ENCODE measurements at regions not wholly inside any gene's neighbourhood (a gene's known extent, or its start where the extent isn't known, plus 50 kb on each side); places are given as distances from the start of the nearest gene placed in this dataset.

DNA sequence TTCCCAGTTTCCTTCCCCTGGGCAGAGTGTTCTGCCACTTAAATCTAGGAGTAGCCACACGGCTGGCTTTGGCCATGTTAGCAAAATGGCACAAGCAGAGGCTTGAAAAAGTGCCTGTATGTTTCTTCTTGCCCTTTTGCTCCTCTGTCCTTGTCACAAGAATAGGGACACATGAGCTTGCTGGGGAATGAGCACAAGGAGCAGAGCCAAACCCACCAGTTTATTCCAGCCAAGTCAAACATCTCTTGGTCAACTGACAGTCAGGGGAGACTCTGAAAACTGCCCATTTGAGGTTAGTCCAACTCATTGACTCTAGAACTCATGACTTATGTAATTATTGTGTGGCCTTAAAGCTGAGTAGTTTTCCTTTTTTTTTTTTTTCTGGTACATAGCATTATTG lies 739.7 kb upstream of the FZD8 start:
- DNase-seq (ENCODE audit: low read depth in 3 of 3), result no peak

DNA sequence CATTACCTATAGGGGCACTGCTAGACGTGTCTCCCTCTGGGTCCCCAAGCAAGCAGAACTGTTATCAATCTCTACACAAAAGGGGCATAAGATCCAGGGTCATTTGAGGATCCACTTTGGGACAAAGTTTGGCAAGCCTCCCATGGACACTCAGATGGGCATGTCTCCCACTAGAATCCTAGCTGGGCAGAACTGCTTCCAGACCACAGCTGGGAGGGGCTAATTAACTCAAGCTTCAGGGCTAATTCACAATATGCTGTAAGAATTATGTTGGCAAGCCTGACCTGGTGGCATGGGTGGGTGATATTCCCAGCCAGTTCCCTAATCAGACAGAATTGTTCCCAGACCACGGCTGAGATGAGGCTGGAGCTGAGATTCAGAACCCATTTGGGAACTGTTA lies 738.4 kb upstream of the FZD8 start:
- no peak for DNase-seq (ENCODE audit: low read depth in 3 of 3)

DNA sequence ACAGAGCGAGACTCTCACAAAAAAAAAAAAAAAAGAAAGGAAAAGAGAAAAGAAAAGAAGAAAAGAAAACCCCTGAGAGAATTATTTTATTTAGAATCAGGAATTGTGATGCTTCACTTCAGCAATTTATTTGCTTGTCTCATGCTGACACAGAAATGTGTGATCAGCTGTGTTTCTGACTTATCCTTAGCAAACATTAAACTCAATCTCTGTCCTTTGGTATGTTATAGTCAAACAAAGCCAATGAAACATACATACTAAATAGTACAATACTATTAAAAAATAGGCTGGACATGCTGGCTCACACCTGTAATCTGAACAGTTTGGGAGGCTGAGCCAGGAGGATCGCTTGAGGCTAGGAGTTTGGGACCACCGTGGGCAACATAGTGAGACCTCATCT lies 733.0 kb upstream of the FZD8 start:
- DNase-seq (ENCODE audit: low read depth in 3 of 3), result no peak

DNA sequence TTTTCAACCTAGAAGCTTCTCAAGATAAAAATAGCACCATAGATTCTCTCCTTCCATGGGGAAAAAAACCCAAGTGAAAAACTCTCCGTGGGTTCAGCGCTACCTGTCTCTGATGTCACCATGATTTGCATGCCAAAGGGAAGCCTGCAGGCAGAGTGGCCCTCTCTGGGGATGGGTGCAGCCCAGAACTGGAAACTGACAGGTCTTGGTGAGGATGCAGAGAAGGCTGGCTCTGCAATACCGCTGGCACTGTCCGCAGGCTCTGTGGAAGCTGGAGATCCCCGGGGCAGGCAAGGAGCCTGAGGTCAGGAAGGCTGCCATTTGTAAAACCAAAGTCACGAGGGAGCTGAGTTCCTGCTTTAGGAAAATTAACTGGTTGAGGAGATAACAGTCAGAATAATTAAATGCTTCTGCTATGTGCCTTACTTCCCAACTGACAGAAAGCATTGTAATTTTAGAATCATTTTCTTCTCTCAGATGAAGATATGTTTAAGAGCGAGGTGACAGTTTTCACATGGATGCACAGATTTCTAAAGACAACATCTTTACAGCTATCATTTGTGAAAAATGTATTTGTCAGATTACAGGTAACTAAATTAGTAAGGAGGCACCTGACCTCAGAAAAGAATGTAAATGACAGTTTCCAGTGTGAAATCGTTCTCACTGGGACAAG lies 731.5 kb upstream of the FZD8 start:
- DNase-seq (ENCODE audit: low read depth in 3 of 3), result no peak

DNA sequence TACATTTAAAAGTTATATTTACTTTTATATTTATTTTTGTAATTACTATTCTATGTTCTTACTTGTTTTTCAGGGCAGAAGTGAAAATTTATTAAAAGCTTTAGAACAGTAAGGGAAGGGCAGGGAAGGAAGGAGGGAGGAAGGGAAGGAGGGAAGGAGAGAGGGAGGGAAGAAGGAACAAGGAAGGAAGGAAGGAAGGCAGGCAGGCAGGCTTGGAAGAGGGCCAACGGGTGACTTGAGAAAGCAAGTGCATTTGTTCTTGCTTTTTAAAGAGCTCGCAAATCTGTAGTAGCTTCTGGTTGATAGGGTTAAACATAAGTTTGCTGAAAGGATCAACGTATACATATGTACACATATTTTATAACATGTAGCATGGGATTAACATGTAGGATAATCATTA lies 725.3 kb upstream of the FZD8 start:
- DNase-seq (ENCODE audit: low read depth in 3 of 3), result no peak

DNA sequence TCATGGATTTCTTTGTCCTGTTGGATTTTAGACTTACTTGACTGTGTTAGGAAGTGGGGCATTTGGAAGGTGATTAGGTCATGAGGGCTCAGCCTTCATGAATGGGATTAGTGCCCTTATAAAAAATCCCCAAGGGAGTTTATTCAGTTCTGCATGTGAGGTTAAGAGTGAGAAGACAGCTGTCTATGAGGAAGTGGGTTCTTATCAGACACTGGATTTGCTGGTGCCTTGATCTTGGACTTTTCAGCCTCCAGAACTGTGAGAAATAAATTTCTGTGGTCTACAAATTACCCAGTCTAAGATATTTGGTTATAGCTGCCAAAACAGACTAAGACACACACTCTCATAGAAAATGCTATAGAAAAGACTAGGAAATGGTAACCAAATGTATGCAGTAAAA lies 724.7 kb upstream of the FZD8 start:
- no peak for DNase-seq (ENCODE audit: low read depth in 3 of 3)

DNA sequence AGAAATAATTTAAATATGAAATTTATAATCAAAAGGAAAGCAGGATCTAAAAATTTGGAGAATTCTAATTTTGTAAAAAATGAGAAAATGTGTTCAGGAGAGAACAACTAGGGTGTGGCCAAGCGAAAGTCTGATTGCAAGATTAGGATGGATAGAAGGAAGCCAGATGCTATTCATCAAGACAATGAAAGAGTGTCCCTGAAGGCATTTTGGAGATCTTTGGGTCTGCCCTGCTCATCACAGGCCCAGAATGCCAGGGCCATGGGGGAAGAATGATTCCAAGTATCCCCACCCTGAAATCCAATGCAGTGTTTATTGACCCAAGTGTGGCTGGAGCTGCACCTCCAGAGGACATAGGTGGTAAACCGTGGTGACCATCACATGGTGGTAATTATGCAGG lies 724.0 kb upstream of the FZD8 start:
- DNase-seq (ENCODE audit: low read depth in 3 of 3), result no peak

DNA sequence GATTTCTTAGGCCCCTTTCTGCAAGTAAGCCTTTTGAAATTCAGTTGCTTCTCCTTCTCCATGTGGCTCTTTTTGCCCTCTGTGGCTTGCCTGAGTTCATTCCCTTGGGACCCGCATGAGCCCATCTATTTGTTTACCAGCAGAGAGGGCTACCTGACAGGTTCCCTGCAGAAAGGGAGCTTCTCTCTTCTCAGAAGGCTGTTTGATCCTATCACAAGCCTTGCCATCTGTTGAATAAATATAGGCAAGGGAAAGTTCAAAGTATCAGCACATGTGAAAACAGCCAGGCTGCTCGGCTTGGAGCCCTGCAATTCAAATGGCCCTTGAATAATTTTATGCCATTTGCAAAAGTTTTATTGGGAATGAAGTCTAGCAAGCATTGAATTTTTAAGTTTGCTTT lies 720.2 kb upstream of the FZD8 start:
- DNase-seq (ENCODE audit: low read depth in 3 of 3), result no peak

DNA sequence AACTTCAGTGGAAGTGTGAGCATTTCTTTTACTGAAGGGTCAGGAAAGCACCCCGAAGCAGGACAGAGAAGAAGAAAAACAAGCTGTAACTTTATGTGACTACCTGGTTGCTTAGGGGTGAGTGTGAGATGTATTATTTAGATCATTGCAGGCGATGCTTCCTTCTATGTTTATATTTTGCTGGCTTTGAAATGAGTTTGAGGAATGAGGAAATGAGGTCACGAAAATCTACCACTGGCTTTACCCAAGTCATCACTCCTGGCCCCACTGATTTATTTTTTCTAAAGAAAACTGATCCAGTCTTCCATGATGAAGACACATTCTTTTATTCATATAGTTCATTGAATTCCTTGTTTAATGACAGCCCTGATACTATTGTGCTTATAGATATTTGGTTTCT lies 716.6 kb upstream of the FZD8 start:
- no peak for DNase-seq (ENCODE audit: low read depth in 3 of 3)

DNA sequence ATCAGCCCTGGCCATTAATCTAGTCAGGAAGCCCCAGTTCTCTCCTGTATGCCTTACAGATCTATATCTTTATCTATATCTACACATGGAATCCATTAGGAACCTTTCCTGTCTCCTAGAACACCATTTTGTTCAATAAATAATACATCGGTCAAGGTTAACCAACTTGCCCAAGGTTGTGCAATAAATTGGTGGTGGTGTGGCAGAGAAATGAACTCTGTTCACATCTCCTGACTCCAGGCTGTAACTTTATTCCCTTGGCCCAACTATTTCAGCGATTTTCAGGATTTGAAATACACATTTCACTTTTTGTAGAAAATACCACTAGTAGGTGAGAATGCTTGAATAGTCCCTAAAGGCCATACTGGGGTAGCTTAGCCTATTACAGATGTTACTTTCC lies 712.5 kb upstream of the FZD8 start:
- DNase-seq (ENCODE audit: low read depth in 3 of 3), result no peak

DNA sequence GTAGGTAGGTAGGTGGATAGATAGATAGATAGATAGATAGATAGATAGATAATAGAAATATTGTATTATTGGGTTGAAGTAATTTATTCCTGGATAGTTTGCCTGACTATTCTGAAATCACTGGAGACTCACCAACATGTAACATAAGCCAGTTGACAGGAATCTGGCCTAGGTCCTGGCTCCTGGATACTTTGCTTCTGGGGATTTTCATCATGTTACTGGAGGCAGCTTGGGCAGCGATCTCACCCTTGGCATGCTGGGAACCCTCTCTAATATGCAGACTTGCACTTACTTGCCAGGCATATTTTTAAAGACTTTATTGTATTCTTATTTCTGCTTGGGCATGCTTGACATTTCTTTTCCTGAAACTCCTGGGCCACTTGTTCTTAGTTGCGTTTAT lies 709.1 kb upstream of the FZD8 start:
- no peak for DNase-seq (ENCODE audit: low read depth in 3 of 3)

DNA sequence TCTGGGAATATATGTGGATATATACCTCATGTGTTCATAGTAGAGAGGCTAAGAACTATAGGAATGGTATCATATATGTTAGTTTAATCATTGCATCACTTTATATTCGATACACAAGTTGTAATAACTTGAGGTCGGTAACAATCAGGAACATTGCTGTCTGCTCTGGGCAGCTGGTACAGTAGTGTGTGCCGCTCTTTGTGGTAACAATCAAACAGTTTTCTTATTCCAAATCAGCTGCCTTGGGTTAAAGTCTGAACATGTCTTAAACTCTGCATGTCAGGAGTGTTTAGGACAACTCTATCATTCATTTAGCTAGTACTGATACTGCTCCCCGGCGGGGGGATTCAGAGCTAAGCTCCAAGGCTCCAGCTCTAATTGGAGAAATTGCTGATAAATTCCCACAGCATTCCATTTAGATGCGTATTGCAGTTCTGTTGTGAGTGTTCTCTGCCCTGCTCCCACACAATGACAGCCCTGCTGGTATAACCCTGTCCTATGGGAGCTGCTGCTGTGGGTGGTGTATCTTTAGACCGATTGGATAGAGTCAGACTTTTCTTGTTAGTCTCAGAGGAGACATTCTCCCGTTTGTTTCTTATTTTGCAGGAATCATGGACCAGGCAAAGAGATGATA lies 707.5 kb upstream of the FZD8 start:
- DNase-seq (ENCODE audit: low read depth in 3 of 3), result no peak

DNA sequence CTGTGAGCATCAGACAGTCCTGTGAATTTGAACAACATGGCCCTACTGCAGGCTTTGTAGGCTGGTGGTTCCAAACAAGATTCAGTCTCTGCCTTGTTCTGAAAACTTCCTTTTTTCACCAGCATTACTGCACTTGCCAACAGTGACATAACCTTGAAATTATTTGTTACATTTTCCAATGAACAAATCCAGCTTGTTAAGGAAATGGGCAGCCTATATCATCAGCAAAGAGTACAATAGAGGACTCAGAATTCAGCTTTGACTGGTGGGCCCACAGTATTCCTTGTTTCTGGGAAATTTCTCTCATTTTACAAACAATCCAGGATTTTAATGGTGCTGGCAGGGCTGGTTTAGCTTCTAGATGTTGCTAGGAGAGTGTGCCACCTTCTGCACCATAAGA lies 703.7 kb upstream of the FZD8 start:
- DNase-seq (ENCODE audit: low read depth in 3 of 3), result no peak

DNA sequence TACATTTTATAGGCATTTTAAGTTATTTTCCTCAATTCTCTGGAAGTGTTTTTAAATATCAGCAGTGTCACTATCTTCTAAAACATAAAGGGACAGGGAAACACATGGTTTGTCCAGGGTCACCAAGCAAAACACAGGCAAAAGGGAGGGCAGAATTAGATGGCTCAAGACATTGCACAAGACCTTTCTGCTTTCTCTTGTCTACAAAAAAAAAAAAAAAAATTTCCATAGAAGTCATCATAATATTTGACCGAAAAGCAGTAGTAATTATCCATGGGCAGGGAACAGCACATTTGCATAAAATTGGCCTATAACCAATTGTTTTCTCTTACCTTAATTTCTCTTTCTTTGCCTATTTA lies 703.1 kb upstream of the FZD8 start:
- no peak for DNase-seq (ENCODE audit: low read depth in 3 of 3)

DNA sequence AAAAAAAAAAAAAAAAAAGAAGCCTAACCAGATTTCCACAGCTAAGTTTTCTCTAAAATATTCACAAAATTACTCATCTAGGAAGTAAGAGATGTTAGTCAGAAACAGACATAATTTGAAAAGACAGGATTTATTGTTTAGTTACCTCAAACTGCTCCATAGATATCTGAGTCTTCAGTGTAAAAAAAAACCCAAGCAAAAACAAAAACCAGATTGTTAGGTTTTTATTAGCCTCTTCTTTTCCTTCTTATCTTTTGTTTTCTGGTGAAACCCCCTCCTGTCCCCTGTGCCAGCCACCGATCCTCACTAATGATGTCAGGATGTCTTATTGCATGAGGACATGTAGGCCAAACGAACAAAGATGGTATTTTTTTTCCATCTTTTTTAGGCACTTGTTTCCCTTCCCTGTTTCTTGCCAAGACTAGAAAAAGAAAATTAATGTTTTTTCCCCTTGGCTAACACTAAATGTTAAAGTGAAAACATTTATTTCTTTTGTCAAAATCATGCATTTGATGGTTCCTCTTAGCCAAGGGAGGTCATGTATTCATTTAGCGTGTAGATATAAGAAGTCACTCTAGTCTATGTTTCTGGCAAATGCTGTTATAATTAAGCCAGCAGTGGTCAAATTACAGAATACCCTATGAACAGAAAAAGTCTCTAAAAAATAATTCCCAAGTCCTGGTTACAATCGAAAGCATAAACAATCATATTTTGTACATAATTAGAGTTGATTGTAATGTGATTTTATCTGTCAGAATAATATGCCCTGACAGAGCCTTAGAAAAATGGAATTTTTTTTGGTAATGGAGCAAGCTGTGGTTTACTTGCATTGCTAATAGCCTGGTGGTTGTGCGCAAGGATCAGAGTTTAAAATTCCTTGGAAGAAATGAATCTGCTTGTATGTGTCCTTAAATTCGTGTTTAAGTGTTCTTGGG lies 702.4 kb upstream of the FZD8 start:
- no peak for DNase-seq (ENCODE audit: low read depth in 3 of 3)

DNA sequence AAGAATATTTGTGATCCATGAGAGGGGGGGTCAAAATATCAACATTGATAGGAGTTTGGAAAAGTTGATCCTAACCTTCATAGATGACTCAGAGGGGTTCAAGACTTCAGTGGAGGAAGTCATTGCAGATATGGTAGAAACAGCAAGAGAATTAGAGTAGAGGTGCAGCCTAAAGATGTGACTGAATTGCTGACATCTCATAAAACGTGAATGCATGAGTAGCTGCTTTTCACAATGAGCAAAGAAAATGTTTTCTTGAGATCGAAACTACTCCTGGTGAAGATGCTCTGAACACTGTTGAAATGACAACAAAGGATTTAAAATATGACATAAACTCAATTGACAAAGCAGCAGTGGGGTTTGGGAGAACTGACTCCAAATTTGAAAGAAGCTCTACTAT lies 700.7 kb upstream of the FZD8 start:
- DNase-seq (ENCODE audit: low read depth in 3 of 3), result no peak

DNA sequence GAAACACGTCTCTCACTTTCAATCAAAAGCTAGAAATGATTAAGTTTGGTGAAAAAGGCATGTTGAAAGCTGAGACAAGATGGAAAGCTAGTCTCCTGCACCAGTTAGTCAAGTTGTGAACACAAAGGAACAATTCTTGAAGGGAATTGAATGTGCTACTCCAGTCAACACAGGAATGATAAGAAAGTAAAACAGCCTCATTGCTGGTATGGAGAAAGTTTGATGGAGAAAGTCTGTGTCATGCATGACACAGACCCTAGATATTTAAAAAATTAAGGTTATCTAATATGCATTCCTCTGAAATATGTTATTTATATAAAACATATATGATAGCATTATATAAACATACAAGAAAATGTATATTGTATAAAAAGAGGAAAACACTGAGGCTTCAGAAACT lies 699.4 kb upstream of the FZD8 start:
- no peak for DNase-seq (ENCODE audit: low read depth in 3 of 3)

DNA sequence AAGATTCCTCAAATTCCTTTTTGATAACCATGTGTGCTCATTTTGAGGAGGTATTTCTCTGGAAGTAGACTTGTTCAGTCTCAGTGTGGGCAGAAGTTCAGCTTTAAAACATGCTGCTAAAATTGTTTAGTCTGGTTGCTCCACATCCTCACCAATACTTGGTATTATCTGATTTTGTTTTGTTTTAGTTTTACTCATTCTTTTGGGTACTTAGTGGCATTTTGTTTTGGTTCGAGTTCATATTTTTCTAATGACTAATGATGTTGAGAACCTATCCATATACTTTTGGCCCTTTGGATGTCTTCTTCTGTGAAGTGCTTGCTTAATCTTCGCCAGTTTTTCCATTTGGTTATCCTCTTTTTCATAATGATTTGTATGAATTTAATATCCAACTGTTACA lies 694.2 kb upstream of the FZD8 start:
- no peak for DNase-seq (ENCODE audit: low read depth in 3 of 3)

DNA sequence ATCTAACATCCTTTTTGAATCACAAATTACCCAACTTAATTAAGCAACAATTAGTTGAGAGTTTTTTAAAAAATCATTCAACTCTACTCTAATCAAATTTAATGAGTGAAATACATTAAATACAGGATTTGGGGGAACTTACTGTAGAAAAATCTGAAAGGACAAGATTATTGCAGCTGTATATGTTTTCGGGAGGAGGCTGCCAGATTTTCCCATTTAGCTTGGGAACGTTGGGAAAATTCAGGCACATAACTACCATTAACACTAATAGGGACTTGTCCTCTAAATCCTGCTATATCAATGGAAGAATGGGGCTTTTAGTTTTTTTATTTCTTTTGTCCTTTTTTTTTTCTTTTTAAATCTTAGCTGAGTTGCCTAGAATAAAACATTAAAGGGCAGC lies 691.4 kb upstream of the FZD8 start:
- DNase-seq (ENCODE audit: low read depth in 3 of 3), result no peak

DNA sequence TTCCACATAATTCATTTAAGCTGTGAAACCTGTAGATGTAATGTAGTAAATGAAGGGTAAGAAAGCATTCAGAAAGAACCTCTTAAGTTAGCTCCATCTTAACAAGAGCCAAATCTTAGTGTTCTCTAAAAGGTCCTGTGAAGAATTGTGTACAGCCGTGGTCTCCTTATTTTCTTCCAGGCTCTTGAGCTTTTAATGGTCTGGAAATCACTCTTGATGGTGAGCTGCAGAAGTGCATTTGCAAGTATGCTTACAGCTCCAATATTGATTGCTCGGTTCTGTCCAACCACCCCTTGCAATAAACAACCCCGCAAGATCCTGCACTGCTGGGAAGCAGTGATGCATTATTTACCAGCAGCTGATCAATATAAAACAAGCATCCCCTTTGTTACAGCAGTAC lies 690.8 kb upstream of the FZD8 start:
- DNase-seq (ENCODE audit: low read depth in 3 of 3), result no peak

DNA sequence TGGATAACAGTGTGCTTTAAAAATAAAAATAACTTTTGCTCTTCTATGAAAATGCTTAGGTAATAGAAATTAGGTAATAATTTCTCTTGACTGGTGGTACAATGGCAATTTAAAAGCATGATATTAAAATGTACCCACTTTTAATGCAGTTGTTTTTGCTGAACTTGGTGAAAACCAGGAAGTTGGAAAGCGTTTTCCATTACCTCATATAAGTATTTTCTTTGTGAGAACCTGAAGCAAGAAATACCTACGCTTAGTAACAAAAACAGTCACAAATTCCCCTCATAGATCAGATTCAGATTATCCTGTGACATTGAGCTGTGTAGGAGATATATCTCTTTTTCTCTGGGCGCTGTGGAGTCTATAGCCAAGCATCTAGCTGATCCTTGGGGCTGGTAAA lies 689.0 kb upstream of the FZD8 start:
- no peak for DNase-seq (ENCODE audit: low read depth in 3 of 3)

DNA sequence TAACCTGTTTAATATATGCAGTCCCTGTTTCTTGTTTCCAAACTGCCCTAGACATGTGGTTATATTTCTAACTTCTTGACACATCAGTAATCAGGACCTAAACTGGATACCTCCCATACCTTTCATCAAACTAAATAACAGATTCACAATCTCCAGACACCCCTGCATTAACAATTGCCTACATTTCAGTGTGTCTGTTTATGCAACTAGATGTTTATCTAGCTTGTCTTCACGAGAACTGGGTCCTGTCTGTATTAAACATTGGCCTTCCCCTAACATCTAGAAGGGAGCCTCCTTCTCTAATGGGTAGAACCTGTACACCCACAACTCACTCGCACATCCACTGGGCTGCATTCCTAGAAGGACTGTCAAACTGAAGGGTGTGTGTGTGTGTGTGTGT lies 683.7 kb upstream of the FZD8 start:
- no peak for DNase-seq (ENCODE audit: low read depth in 3 of 3)

DNA sequence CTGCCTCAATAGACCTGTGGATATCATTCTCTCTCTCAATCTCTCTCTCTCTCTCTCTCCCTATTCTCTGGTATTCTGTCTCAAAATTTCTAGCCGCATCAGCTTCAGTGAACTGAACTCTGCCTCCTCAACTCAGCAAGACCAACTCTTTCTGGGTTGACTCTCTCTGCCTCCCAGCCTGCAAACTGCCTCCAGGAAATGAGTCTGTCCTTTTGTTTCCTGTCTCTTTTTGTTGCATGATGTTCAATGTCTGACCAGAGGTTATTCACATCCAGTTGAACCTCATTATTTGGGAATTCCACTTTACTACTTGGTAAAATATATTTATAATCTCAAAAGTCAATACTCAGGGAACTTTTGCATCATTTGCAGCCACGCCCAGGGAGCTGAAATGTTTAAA lies 682.7 kb upstream of the FZD8 start:
- DNase-seq (ENCODE audit: low read depth in 3 of 3), result no peak

Measured in stimulated activated CD4-positive, alpha-beta T cell treated with anti-CD3 and anti-CD28 coated beads, TNF-alpha, amount 100 ng/mL, for 4 hours (primary cell).